Neuronal stem cell (in vitro differentiated cells): ENCODE measurements at regions not wholly inside any gene's neighbourhood (a gene's known extent, or its start where the extent isn't known, plus 50 kb on each side); places are given as distances from the start of the nearest gene placed in this dataset.
"Not testable (repeated sequence)": the region's sequence is repeated elsewhere in the genome, so short reads cannot be mapped to it uniquely, and the experiment has no call there.

Experiments used
- DNase-seq: peaks from one replicate; pipeline ENCODE4 v3.0.0-alpha.2; 2013; ENCODE audit warnings: low spot score
- H2AFZ ChIP-seq: one replicate; pipeline ENCODE4 v1.6.1; 2013; ENCODE audit warnings: mild to moderate bottlenecking, low read length, inconsistent platforms
- H2AK5ac ChIP-seq: 2 replicates; pipeline ENCODE4 v1.6.1; 2013; ENCODE audit warnings: low read depth, mild to moderate bottlenecking, inconsistent platforms, low read length, moderate library complexity, mixed read lengths
- H2BK120ac ChIP-seq: 2 replicates; pipeline ENCODE4 v1.6.1; 2013; ENCODE audit warnings: low read depth, mild to moderate bottlenecking, inconsistent platforms, low read length, moderate library complexity, mixed read lengths
- H2BK12ac ChIP-seq: one replicate; pipeline ENCODE4 v1.6.1; 2013; ENCODE audit warnings: low read length, inconsistent platforms
- H2BK15ac ChIP-seq: 2 replicates; pipeline ENCODE4 v1.6.1; 2013; ENCODE audit warnings: mild to moderate bottlenecking, low read length, inconsistent platforms, mixed read lengths
- H2BK5ac ChIP-seq: one replicate; pipeline ENCODE4 v1.6.1; 2013; ENCODE audit warnings: inconsistent platforms, mild to moderate bottlenecking, low read length, moderate library complexity
- H3K14ac ChIP-seq: one replicate; pipeline ENCODE4 v1.6.1; 2013; ENCODE audit warnings: low read length, inconsistent platforms
- H3K18ac ChIP-seq: 2 replicates; pipeline ENCODE4 v1.6.1; 2013; ENCODE audit warnings: low read length, inconsistent platforms
- H3K23ac ChIP-seq: 2 replicates; pipeline ENCODE4 v1.6.1; 2013; ENCODE audit warnings: low read depth, mild to moderate bottlenecking, mixed read lengths, low read length, inconsistent platforms; ENCODE audit not compliant: poor library complexity
- H3K27ac ChIP-seq: replicated peaks from 3 replicates; pipeline ENCODE4 v1.5.1; 2013; ENCODE audit warnings: low read length, inconsistent platforms
- H3K27me3 ChIP-seq, 3 experiments: 2 replicates each; pipeline ENCODE4 v1.6.1; 2013; ENCODE audit warnings: low read length in 3 of 3, mild to moderate bottlenecking in 2 of 3, inconsistent platforms in 1 of 3, low read depth in 1 of 3, mixed read lengths in 1 of 3, moderate library complexity in 1 of 3; ENCODE audit not compliant: control insufficient read depth in 3 of 3, insufficient read depth in 3 of 3
- H3K36me3 ChIP-seq, 2 donors: replicated peaks in 1 of 2; 2 replicates each; pipeline ENCODE4 v1.6.1; 2013; ENCODE audit warnings: low read length in 2 of 2; ENCODE audit not compliant: control insufficient read depth in 2 of 2, insufficient read depth in 2 of 2
- H3K4ac ChIP-seq: 2 replicates; pipeline ENCODE4 v1.6.1; 2013; ENCODE audit warnings: inconsistent platforms, mild to moderate bottlenecking, low read length, moderate library complexity
- H3K4me1 ChIP-seq, 2 donors: 1 replicate in 1 of 2; 2 replicates in 1 of 2; pipeline ENCODE4 v1.6.1; 2013; ENCODE audit warnings: low read length in 2 of 2, low read depth in 1 of 2; ENCODE audit not compliant: control insufficient read depth in 2 of 2, insufficient read depth in 1 of 2
- H3K4me2 ChIP-seq: one replicate; pipeline ENCODE4 v1.6.1; 2013; ENCODE audit warnings: mild to moderate bottlenecking, low read length, inconsistent platforms; ENCODE audit not compliant: insufficient read depth, poor library complexity, severe bottlenecking
- H3K4me3 ChIP-seq, 2 donors: 2 replicates each; pipeline ENCODE4 v1.5.1; 2013; ENCODE audit warnings: low read length in 2 of 2, mild to moderate bottlenecking in 2 of 2, inconsistent platforms in 1 of 2, moderate library complexity in 1 of 2
- H3K79me1 ChIP-seq: one replicate; pipeline ENCODE4 v1.6.1; 2013; ENCODE audit warnings: low read depth, mild to moderate bottlenecking, inconsistent platforms, low read length, moderate library complexity
- H3K9ac ChIP-seq: one replicate; pipeline ENCODE4 v1.6.1; 2013; ENCODE audit warnings: mild to moderate bottlenecking, low read depth, low read length, inconsistent platforms; ENCODE audit not compliant: poor library complexity
- H3K9me3 ChIP-seq, 2 donors: replicated peaks in 1 of 2; 2 replicates each; pipeline versions ENCODE3 to v1.6.1; 2013; ENCODE audit warnings: low read length in 2 of 2, mild to moderate bottlenecking in 2 of 2, inconsistent platforms in 1 of 2, low read depth in 1 of 2, mixed read lengths in 1 of 2, moderate library complexity in 1 of 2; ENCODE audit not compliant: control insufficient read depth in 2 of 2, insufficient read depth in 1 of 2
- H4K8ac ChIP-seq: one replicate; pipeline ENCODE4 v1.6.1; 2013; ENCODE audit warnings: low read depth, mild to moderate bottlenecking, inconsistent platforms, low read length, moderate library complexity
- H4K91ac ChIP-seq: one replicate; pipeline ENCODE4 v1.6.1; 2013; ENCODE audit warnings: low read length, low read depth, mild to moderate bottlenecking, inconsistent platforms; ENCODE audit not compliant: poor library complexity
- WGBS, 2 donors: extraction: QIAGEN DNeasy Blood & Tissue Kit; methylation state at CpG; one replicate each; pipeline ENCODE4 v1.1.7; 2013; ENCODE audit warnings: missing lambda C conversion rate in 2 of 2, mixed read lengths in 1 of 2; ENCODE audit not compliant: insufficient read length in 2 of 2, insufficient replicate concordance in 1 of 2; ENCODE audit errors: extremely low coverage in 2 of 2; 5-methylcytosine and 5-hydroxymethylcytosine counted together

DNA sequence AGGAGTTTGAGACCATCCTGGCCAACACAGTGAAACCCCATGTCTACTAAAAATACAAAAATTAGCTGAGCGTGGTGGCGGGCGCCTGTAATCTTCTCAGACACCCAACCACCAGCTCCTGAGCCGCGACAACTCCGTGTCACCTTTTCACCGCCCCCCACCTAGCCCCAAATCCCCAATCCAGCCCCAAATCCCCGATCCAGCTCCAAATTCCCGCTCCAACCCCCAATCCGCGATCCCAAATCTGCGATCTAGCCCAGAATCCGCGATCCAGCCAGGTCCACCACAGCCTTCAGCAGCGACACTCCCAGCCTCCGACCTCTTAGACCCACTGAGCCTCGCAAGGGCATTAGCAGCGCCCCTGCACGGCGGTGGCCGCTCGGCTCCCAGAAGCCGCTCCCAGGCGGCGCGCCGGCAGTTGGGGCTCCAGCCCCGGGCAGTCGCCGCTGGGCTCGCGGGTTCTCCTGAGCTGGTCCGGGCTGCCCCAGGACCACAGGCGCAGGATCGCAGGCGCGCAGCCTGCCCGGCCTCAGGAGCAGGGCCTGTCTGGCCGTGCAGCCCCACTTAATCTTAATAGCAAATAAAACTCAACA lies 4469.9 kb upstream of the OR11H1 start:
- not testable (repeated sequence) for H3K9ac ChIP-seq, H2BK120ac ChIP-seq, H3K23ac ChIP-seq, H2AFZ ChIP-seq, H3K27me3 ChIP-seq, H3K4me3 ChIP-seq, H3K79me1 ChIP-seq, H3K4me1 ChIP-seq, H3K4ac ChIP-seq, H3K14ac ChIP-seq, H3K36me3 ChIP-seq, H4K91ac ChIP-seq, H3K18ac ChIP-seq, H3K4me2 ChIP-seq, H2BK5ac ChIP-seq, H3K27ac ChIP-seq, H2BK12ac ChIP-seq, DNase-seq, H4K8ac ChIP-seq, H2BK15ac ChIP-seq, H2AK5ac ChIP-seq
- H3K9me3 ChIP-seq, result peaks cover 0 to 12% of the 10 kb centered on the region in 2 donors
- no CpG with 5 or more reads among the region's 39 CpGs for WGBS, 2 donors

DNA sequence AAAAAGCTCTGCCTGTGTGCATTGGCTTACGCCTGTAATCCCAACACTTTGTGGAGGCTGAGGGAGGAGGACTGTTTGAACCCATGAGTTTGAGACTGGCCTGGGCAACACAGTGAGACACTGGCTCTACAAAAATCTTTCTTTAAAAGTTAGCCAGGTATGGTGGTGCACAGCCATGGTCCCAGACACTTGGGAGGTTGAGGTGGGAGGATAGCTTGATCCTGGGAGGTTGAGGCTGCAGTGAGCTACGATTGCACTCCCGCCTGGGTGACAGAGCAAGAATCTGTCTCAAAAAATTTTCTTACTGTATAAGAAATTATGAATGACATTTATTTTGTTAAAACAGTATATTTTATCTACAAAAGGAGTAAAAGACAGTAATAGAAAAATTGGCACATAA lies 4468.9 kb upstream of the OR11H1 start:
- not testable (repeated sequence) for H2BK15ac ChIP-seq, H3K36me3 ChIP-seq, H2AK5ac ChIP-seq, H3K4ac ChIP-seq, H3K14ac ChIP-seq, H3K9ac ChIP-seq, H2AFZ ChIP-seq, H3K27ac ChIP-seq, H4K8ac ChIP-seq, H2BK5ac ChIP-seq, H3K4me1 ChIP-seq, H2BK120ac ChIP-seq, H2BK12ac ChIP-seq, H3K4me3 ChIP-seq, DNase-seq, H3K23ac ChIP-seq, H4K91ac ChIP-seq, H3K79me1 ChIP-seq, H3K18ac ChIP-seq, H3K4me2 ChIP-seq, H3K27me3 ChIP-seq
- peaks cover 0 to 13% of the 10 kb centered on the region in 2 donors for H3K9me3 ChIP-seq
- WGBS, 2 donors, result no CpG with 5 or more reads among the region's 3 CpGs

DNA sequence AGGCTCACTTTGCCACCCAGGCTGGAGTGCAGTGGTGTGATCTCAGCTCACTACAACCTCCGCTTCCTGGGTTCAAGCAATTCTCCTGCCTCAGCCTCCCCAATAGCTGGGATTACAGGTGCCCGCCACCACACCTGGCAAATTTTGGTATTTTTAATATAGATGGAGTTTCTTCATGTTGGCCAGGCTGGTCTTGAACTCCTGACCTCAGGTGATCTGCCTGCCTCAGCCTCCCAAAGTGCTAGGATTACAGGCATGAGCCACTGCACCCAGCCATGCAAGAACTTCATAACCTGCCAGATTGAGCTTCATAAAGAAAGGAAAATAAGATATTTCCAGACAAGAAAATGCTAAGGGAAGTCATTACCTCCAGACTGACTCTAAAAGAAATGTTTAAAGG lies 4467.2 kb upstream of the OR11H1 start:
- not testable (repeated sequence) for H3K9ac ChIP-seq, H2BK120ac ChIP-seq, H2BK15ac ChIP-seq, H3K9me3 ChIP-seq, H3K4me1 ChIP-seq, H3K27ac ChIP-seq, H3K36me3 ChIP-seq, H2BK5ac ChIP-seq, H3K23ac ChIP-seq, H2AK5ac ChIP-seq, H4K91ac ChIP-seq, H3K27me3 ChIP-seq, H3K14ac ChIP-seq, H3K4me3 ChIP-seq, DNase-seq, H3K4ac ChIP-seq, H3K4me2 ChIP-seq, H4K8ac ChIP-seq, H2BK12ac ChIP-seq, H3K18ac ChIP-seq, H2AFZ ChIP-seq, H3K79me1 ChIP-seq
- no CpG with 5 or more reads among the region's 2 CpGs for WGBS, 2 donors

DNA sequence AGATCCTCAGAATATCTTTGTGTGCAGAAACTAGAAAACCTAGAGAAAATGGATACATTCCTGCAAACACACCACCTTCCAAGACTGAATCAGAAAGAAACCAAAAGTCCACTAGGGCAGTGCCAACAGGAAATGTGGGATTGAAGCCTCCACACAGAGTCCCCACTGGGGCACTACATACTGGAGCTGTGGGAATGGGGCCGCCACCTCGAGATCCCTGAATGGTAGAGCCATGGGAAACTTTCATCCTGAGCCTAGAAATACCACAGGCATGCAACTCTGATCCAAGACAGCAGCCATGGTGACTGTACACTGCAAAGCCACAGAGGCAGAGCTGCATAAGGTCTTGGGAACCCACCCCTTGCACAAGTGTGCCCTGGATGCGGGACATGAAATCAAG lies 4465.5 kb upstream of the OR11H1 start:
- not testable (repeated sequence) for H2BK12ac ChIP-seq, H3K4me2 ChIP-seq, H4K8ac ChIP-seq, H3K4me3 ChIP-seq, H4K91ac ChIP-seq, H3K79me1 ChIP-seq, H3K4me1 ChIP-seq, H2AFZ ChIP-seq, H3K14ac ChIP-seq, H3K4ac ChIP-seq, H2BK15ac ChIP-seq, H2BK120ac ChIP-seq, H3K36me3 ChIP-seq, H3K27me3 ChIP-seq, H3K27ac ChIP-seq, H3K9ac ChIP-seq, H2BK5ac ChIP-seq, H3K18ac ChIP-seq, H3K23ac ChIP-seq, DNase-seq, H2AK5ac ChIP-seq
- WGBS, 2 donors, result no CpG with 5 or more reads among the region's 3 CpGs
- peaks cover 0 to 15% of the 10 kb centered on the region in 2 donors for H3K9me3 ChIP-seq
